ENCODE measurements at regions not wholly inside any gene's neighbourhood (a gene's known extent, or its start where the extent isn't known, plus 50 kb on each side); places are given as distances from the start of the nearest gene placed in this dataset.

GRCh38 chr5:159730285-159730684 is 186.0 kb upstream of the ADRA1B start:
- TF ChIP-seq POLR2AphosphoS5 (IDR thresholded peaks at IDR 0.05; ENCODE audit: low read depth) (no peak), CTCF (IDR thresholded peaks at IDR 0.05; ENCODE audit: insufficient read depth, low read length) (no peak)
